HFFc6 (cell line): ENCODE measurements at regions not wholly inside any gene's neighbourhood (a gene's known extent, or its start where the extent isn't known, plus 50 kb on each side); places are given as distances from the start of the nearest gene placed in this dataset.

Source experiments
- DNase-seq: peaks from one replicate; pipeline ENCODE4 v3.0.0-alpha.2; 2018
- H3K27ac Mint-ChIP-seq: 2 replicates; pipeline ENCODE4 v1.8.0; 2020; ENCODE audit warnings: mild to moderate bottlenecking, mixed read lengths
- H3K27me3 Mint-ChIP-seq: 2 replicates; pipeline ENCODE4 v1.8.0; 2021; ENCODE audit warnings: mild to moderate bottlenecking, moderate library complexity, mixed read lengths; ENCODE audit not compliant: insufficient read depth
- H3K36me3 Mint-ChIP-seq: 2 replicates; pipeline ENCODE4 v1.8.0; 2021; ENCODE audit warnings: low read depth, mixed read lengths
- H3K4me1 Mint-ChIP-seq: 2 replicates; pipeline ENCODE4 v1.8.0; 2020; ENCODE audit warnings: low read depth, mixed read lengths
- H3K4me3 Mint-ChIP-seq: 2 replicates; pipeline ENCODE4 v1.8.0; 2020; ENCODE audit warnings: mild to moderate bottlenecking, moderate library complexity, mixed read lengths
- H3K9me3 Mint-ChIP-seq: 2 replicates; pipeline ENCODE4 v1.8.0; 2020; ENCODE audit warnings: mild to moderate bottlenecking, mixed read lengths
- CTCF ChIP-seq: fragments of 200-600 bp; sonication (generic); IDR thresholded peaks from 2 replicates; pipeline ENCODE4 v1.5.0; 2021; ENCODE audit warnings: antibody characterized with exemption, mild to moderate bottlenecking

GRCh38 chr9:80946496-80947170 lies 742.7 kb downstream of the TLE1 start:
- DNase-seq, result no peak
- TF ChIP-seq CTCF, result no peak
- no peaks in the 10 kb centered on the region for H3K9me3 Mint-ChIP-seq
- H3K27ac Mint-ChIP-seq, result no peak overlapping the region
- H3K4me1 Mint-ChIP-seq, result no peaks in the 10 kb centered on the region
- H3K36me3 Mint-ChIP-seq, result no peaks in the 10 kb centered on the region
- H3K27me3 Mint-ChIP-seq, result no peaks in the 10 kb centered on the region
- H3K4me3 Mint-ChIP-seq, result no peak overlapping the region

- no peak overlapping the region for H3K4me3 Mint-ChIP-seq
- no peaks in the 10 kb centered on the region for H3K4me1 Mint-ChIP-seq
- no peaks in the 10 kb centered on the region for H3K27me3 Mint-ChIP-seq
- no peak for TF ChIP-seq CTCF
- peaks cover 4% of the 10 kb centered on the region for H3K9me3 Mint-ChIP-seq
- H3K27ac Mint-ChIP-seq, result no peak overlapping the region
- H3K36me3 Mint-ChIP-seq, result peaks cover 3% of the 10 kb centered on the region; the same call in 1 of the 2 replicates
- no peak for DNase-seq
These were observed 743.9 kb downstream of the TLE1 start for GRCh38 chr9:80945436-80945835.

- Mint-ChIP-seq H3K36me3 (peaks cover 5% of the 10 kb centered on the region; the same call in 1 of the 2 replicates), H3K4me1 (no peaks in the 10 kb centered on the region), H3K27me3 (no peaks in the 10 kb centered on the region), H3K9me3 (peaks cover 16% of the 10 kb centered on the region), H3K27ac (no peak overlapping the region), H3K4me3 (no peak overlapping the region)
- TF ChIP-seq CTCF, result no peak
- no peak for DNase-seq
These were observed 751.7 kb downstream of the TLE1 start for GRCh38 chr9:80937645-80938044.

GRCh38 chr9:80934095-80934494 lies 755.3 kb downstream of the TLE1 start:
- DNase-seq, result no peak
- no peaks in the 10 kb centered on the region; the same call in 1 of the 2 replicates for H3K36me3 Mint-ChIP-seq
- H3K9me3 Mint-ChIP-seq, result peaks cover 10% of the 10 kb centered on the region
- TF ChIP-seq CTCF, result no peak
- no peak overlapping the region for H3K4me3 Mint-ChIP-seq
- no peaks in the 10 kb centered on the region for H3K27me3 Mint-ChIP-seq
- H3K27ac Mint-ChIP-seq, result no peak overlapping the region
- H3K4me1 Mint-ChIP-seq, result no peaks in the 10 kb centered on the region

- H3K4me3 Mint-ChIP-seq, result no peak overlapping the region
- no peaks in the 10 kb centered on the region for H3K27me3 Mint-ChIP-seq
- H3K27ac Mint-ChIP-seq, result no peak overlapping the region
- no peak for DNase-seq
- no peak for TF ChIP-seq CTCF
- H3K9me3 Mint-ChIP-seq, result peaks cover 10% of the 10 kb centered on the region
- H3K36me3 Mint-ChIP-seq, result no peaks in the 10 kb centered on the region; the same call in 1 of the 2 replicates
- H3K4me1 Mint-ChIP-seq, result no peaks in the 10 kb centered on the region
These were observed 756.2 kb downstream of the TLE1 start for GRCh38 chr9:80932947-80933780.
